Renal cortex interstitium (tissue), 11 donors: ENCODE measurements at regions not wholly inside any gene's neighbourhood (a gene's known extent, or its start where the extent isn't known, plus 50 kb on each side); places are given as distances from the start of the nearest gene placed in this dataset.

Experiments
- DNase-seq, 11 donors: peaks; one replicate each; pipeline ENCODE4 v3.0.0-alpha.2; 2013; ENCODE audit warnings: low read depth in 9 of 11, low spot score in 4 of 11; ENCODE audit errors: extremely low read depth in 1 of 11

DNA sequence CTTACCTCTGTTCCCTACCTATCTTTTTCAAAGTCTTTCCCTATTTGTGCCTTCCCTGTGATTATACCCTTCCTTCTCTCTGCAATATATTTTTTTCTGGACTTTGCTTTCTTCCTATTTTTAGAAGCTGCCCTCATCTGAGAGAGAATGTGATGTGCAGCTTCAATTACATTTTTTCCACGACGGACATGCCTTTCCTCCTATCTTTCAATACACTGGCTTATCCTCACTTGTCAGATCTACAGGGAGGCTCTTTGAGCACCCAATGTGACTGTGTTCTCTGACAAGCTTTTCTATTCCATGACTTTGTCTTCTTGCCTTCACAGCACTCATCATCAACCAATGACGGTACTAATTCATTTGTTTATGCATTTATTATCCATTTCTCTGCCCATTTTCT lies 227.9 kb upstream of the CLINT1 start:
- DNase-seq: no peak

DNA sequence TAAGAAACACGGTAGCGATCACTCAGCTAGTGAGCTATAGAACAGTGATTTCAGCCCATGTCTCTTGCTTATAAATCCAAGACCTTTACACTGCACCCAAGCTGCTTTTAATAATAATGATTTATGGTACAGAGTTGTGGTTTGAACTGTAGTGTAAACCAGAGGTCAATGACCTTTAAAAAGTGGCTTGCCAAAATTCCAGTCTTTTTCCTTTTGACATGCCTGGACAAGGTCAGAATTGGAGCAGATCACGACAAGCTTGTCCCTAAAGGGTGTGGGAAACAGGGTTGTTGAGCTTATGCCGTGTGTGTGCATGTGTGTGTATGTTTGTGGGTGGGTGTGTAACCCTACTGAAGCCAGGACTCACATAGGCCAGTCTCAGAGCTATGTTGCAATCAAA lies 225.3 kb upstream of the CLINT1 start:
- DNase-seq: peak in 2 of 11 donors; percentile 28 to 30

DNA sequence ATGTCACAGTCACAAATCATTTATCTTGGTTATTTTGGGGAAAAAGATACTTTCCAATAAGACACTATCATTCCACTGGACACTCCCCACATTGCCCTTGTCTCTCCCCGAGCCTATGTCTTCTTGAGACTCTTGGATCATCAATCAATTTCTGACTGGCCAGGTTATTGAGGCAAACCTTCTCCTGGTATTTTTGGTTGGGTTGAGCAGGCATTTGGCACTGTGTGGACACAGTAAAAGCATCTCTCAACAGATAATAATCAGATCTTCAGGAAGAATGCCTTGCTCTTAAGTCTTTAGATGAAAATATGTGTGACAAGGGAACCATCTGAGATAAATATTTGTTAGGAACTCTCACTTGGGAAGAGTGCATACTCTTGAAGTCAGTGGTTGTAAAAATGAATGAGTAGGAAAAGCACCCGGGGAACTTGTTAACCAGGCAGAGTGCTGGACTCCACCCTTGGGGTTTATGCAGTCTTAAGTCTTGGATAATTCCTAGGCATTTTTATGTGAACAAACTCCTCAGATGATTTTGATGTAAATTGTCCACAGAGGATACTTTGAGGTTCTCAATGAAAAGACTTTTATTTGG lies 223.8 kb upstream of the CLINT1 start:
- DNase-seq: no peak

DNA sequence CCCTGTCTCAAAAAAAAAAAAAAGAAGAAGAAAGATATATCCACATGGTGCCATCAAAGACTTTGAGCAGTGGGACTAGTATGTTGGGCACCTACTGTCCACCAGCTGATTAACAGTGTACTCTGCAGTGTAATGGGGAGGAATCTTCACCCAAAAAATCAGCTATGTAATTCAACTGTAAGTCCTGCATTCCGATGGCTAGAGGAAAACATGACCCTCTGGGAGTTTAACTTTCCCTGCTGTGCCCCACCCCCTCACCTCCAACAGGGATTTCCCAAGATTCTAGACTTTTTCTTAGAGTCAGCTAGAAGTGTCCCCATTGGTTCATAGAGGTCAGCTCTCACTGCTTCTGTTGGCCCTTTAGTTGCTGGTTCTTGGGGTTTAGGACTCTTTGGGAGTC lies 221.2 kb upstream of the CLINT1 start:
- no peak for DNase-seq

DNA sequence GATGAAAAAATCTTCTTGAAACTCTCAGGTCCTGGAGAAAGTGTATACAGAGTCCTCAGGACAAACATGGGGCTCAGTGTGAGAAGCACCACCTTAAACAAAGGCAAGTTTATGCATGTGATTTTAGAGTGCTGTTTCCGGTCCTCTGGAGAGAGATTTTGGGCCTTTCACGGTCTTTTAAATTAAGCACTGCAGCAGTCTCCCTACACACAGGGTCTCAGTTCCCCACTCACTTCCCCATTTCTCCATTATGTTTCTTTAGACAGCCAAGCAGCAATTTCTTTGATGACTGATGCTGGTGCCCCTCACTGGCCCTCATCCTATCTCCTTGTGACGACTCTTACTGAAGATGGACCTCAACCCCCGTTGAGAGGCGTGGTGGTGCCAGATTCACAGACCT lies 220.2 kb upstream of the CLINT1 start:
- DNase-seq: no peak

DNA sequence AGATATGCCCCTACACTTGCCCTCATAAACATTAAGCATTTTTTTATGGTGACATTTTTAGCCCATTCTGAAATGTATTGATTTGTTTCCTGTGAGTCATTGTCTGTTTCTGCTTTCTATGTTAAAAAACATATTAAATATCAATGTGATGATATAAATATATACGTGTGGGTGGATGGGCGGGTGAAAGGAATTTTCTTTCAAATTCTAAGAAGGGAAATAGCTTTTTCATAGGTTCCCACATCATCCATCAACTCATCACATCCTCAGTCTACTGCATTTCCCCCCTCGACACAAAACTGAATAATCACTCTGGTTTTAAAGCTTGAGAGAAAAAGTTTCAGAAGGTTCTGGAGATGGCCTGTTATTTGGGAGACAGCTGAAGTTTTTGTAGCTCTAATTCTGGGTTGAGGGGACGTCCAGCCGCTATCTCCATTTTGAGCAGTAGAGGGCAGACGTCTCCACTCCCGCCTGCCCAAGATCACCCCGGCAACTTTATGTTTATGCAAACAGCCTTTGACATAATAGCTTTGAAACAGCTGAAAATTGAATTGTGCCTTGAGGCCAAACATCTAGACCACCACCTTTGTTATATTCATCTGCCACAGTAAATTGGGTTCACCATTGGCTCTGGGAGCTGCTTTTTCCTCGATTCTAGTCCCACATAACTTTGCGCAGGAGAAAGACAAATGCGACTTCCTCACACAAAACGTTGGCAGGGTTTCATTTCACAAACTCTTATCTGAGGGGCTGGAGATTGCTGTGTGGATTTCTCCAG lies 216.2 kb upstream of the CLINT1 start:
- peak; percentile 63 to 89 (median 79) for DNase-seq

DNA sequence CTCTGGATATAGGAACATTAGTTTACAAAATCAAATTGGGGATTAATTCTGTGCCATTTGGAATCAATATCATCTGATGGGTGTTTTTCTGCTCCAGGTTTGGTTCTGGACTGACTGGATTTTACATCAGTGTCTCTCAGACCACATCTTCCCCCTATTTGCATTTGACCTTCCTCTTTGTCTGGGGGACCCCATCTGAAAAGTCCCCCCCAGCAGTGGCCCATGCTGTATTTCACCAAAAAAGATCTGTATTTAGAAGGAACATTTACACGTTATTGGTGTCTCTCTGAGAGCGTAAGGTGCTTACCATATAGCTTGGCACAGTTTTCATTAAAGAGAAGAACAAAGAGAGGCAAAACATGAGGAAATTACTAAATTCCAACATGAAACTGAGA lies 215.6 kb upstream of the CLINT1 start:
- no peak for DNase-seq

DNA sequence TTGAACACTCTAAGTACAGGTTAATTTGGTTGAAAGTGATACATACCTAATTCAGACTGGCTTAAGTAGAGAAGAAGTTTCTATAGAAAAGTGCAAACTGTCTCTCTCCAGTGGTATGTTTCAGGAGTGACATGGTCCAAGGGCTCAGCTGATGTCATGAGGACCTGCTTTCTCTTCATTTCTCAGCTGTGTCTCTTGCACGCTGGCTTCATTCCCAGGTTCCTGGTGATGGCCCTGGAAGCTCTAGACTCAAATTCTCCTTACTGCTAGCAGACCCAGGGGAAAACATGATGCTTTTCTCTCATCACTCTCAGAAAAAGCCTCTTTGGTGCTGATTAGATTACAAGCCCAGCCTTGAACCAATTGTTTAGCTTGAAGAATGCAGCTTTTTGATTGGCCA lies 211.9 kb upstream of the CLINT1 start:
- DNase-seq: no peak

DNA sequence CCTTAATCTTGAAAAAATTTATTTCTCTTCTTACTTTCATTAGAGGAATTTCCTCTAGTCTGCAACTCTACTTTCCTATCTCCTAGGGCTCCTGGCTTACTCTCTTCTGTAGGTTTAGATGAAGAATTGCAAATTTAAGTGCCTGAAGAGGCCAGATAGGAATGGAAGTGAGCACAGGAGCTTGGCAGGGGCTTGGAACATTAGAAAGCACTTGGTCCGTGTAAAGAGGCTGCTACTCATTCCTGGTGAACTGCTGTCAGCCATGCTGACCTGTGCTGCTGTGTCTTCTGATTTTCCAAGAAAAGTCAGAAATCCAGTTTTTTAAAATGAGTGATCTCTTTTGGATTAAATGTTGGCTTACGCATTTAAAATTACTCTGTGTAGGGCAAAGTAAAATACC lies 210.9 kb upstream of the CLINT1 start:
- no peak for DNase-seq

DNA sequence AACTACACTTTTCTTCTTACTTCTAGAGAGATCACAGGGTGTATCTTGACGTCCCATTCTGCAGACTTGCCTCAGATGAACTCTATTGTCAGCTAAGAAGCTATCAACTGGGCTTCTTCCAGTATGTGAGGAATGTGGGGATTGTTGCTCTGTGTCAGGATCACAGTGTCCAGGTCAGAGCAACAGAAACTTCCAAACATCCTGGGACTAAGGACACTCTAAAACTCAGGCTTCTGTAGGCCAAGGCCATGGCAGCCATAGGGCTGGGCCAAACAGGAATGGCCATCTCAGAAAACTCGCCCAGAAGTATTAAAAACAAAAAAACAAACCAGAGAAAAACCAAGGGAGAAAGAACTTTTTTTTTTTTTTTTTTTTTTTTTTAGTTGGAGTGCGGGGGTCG lies 210.0 kb upstream of the CLINT1 start:
- no peak for DNase-seq

DNA sequence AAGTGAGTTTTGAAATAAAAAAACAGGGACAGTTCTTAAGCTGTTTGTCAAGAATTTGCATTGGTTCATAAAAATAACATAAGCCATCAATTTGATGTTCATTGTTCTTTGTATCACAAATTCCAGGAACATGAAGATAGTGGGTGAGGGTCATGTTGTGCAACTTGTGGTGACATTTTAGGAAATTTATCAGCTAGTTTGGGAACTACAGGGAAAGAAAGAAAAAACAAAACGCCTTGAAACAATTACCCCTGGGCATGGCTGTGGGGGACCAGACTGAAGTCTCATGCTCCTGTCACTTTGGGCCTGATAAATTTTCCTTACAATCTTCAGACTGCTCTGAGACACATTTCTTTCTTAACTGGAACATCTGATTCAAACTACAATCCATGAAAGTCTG lies 207.1 kb upstream of the CLINT1 start:
- no peak for DNase-seq

DNA sequence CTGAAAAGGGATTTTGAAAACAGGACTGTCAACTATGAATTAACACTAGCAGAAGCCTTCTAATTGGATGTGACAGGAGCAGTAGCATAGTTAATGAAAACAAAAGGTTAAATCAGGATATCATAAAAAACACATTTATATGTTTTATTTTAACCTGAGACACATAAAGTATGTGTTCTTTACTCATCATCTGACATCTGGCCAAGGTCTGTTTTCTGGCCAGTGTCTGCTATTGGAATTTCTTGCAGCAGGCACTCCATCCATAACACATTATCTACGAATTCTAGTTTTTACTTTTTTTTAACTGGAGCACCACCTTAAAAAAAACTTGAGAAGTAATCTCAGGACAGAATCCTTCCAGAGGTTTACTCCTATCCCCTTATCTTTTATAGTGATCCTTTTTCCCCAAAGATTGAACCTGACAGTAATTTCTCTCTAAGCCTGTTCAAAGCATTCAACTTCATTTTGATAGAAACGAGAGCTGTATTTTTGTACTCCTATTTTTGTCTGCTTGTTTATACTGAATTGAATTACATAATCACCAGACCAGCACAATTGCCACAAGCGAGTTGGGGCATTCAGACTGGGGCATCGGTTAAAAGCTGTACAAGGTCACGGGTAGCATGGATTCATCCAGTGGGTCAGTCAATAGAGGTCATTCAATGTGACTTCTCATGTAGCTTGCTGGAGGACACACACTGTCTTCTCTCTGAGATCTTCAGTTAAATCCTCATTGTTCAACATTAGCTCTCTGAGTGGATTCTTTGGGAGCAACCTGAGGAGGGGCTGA lies 205.6 kb upstream of the CLINT1 start:
- no peak for DNase-seq

DNA sequence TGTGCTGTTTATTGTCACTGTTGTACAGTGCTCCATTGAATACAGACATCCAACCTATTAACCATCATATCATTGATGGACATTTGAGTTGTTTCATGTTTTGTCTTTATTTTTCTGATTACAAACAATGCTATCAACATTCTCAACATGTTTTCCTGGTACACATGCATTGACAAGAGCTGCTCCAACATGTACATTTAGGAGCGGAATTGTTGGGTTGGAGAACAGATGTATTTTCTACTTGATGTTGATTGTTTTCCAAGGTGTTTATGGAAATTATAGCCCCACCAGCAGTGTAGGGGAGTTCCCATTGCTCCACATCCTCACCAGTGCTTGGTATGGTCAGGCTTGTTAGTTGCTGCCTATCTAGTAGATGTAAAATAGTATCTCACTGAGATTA lies 204.1 kb upstream of the CLINT1 start:
- no peak for DNase-seq

DNA sequence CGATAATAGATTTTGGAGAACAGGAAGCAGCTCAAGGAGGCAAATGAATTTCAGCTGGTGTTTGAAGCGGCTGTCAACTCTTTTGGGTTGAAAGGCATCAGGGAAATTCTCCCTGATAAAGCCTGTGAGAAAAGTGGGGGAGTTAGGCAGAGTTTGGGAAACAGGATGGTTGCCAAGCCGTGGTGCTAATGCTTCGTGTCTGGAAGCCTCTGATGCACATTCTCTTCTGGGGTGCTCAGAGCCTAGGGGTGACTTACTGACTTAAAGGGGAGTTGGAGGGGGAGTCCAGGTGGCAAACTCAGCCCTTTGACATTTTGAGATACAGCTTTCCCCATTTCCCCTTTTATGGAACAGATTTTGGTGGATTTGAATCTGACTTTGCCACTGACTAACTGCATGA lies 202.5 kb upstream of the CLINT1 start:
- no peak for DNase-seq

DNA sequence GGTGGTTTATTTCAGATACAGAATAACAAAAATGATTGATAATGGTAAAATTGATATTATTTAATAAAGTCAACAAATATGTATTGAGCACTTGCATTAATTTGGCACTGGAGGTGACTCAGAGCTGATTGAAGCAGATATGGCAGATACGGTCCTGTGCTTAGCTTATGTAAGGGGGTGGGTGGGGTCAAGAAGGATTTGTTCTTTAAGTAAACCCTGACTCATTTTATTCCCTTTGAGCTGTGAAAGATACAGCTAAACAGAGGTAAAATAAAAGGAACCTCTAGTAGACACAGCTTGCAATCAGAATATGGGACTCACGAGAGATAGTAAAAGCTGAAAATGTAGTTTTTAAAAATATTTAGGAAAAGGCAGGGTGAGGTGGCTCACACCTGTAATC lies 201.3 kb upstream of the CLINT1 start:
- DNase-seq: no peak

DNA sequence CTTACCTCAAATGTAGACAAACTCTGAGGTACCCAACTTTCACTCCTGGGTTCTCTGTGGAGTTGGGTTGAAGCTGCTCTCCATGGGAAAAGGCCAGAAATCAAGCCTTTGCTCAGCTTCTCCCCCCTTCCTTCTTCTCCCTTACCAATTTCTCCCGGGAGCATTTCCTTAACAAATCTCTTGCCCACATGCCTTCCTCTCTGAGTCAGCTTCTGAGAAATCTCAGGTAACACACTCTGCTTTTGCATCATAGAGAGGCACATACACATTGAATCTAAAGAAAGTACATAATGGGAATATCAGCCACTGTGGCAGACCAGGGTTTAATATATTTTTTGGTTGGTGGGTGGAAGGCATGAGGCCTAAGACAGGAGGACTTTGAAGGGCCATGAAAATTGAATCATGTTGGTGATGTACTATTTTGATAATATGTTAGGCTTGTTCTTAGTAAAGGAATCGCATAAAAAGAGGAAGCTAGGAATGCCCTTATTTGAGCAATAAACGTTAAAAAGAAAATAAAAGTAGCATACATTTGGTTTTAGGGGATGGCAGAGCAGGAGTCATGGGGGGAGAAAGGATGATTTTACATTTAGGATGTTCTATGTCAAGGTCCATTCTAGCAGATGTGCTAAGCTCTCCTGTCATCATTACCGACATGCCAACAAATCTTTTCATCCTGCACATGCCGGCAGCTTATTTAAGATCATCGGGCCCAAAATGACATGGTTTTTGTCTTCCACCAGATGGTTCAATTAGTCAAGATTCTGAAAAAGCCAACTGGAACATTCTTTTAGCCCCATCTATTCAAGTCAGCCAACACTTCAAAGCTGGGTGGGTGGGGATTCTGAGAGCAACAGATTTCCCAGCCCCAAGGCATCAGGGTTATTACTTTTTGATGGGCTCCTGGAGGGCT lies 199.5 kb upstream of the CLINT1 start:
- DNase-seq: no peak

DNA sequence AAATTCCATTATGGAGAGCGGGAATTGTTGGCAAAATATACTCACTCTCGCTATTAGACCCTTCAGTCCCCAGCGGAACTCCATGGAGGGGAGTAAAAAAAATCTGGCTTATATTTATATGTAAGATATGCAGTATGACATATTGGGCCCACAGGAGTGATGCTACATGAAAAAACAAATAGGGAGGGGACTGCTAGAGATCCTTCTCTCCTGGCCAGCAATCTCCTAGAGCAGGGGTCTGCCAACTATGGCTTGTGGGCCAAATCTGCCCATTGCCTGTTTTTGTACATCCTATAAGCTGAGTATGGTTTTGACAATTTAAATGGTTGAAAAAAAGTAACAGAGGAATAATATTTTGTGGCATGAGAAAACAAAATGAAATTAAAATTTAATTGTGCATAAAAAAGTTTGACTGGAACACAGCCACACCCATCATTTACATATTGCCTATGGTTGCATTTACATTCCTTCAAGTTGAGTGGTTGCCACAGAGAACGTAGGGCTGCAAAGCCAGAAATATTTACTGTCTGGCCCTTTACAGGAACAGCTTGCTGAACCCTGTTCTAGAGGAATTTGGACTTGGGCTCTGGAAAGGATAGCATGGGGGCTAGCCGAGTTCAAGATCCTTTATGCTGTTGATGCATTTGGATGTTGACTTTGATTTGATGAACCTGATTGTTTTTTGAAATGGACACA lies 197.3 kb upstream of the CLINT1 start:
- no peak for DNase-seq

DNA sequence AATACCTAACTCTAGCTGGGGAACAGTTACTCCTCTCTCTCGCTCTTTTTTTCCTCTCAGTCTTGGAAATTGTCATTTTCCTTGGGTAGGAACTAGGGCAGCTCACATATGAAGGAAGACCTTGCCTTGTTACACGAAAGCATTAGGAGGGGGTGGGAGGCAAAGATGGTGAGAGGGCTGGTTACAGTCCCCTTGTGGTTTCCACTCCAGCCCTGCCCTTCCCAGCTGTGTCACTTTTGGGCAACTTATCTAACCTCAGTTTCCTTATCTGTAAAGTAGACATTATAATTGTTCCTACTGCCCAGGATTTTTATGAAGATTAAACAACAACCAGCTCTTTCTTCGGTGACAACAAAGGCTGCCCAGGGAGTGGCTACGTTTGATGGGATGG lies 196.2 kb upstream of the CLINT1 start:
- DNase-seq: no peak
